NB4 (cell line): ENCODE measurements at regions not wholly inside any gene's neighbourhood (a gene's known extent, or its start where the extent isn't known, plus 50 kb on each side); places are given as distances from the start of the nearest gene placed in this dataset.

Experiments used
- CTCF ChIP-seq: IDR thresholded peaks from one replicate; pipeline ENCODE4 v1.5.1; 2012; ENCODE audit warnings: low read depth, low read length
- MAX ChIP-seq: IDR thresholded peaks from 2 replicates; pipeline ENCODE4 v1.6.1; 2011; ENCODE audit warnings: low read depth, low read length
- POLR2A ChIP-seq: IDR thresholded peaks from 2 replicates; pipeline ENCODE4 v1.6.1; 2011; ENCODE audit warnings: mild to moderate bottlenecking; ENCODE audit not compliant: insufficient read length; ENCODE audit errors: extremely low read depth

GRCh38 chr4:28357990-28358389, 1497.3 kb downstream of the STIM2 start:
- TF ChIP-seq CTCF (no peak), POLR2A (no peak), MAX (no peak)
